ENCODE measurements at regions not wholly inside any gene's neighbourhood (a gene's known extent, or its start where the extent isn't known, plus 50 kb on each side); places are given as distances from the start of the nearest gene placed in this dataset.
"Not testable (repeated sequence)": the region's sequence is repeated elsewhere in the genome, so short reads cannot be mapped to it uniquely, and the experiment has no call there.

- not testable (repeated sequence) for DNase-seq
Observed at GRCh38 chr11:67873223-67873622, 130.7 kb downstream of the UNC93B1 start.

- DNase-seq, result not testable (repeated sequence)
Observed at GRCh38 chr11:67871168-67871567, 132.7 kb downstream of the UNC93B1 start.

- DNase-seq, result not testable (repeated sequence)
Observed at GRCh38 chr11:67862896-67863295, 141.0 kb downstream of the UNC93B1 start.

GRCh38 chr11:67859513-67860161, 144.3 kb downstream of the UNC93B1 start:
- peak; percentile 65 for DNase-seq

GRCh38 chr11:67850747-67851146, 153.2 kb downstream of the UNC93B1 start:
- not testable (repeated sequence) for DNase-seq

GRCh38 chr11:67849766-67850165, 154.1 kb downstream of the UNC93B1 start:
- DNase-seq, result not testable (repeated sequence)

GRCh38 chr11:67847896-67848875, 155.7 kb downstream of the UNC93B1 start:
- not testable (repeated sequence) for DNase-seq

DNA sequence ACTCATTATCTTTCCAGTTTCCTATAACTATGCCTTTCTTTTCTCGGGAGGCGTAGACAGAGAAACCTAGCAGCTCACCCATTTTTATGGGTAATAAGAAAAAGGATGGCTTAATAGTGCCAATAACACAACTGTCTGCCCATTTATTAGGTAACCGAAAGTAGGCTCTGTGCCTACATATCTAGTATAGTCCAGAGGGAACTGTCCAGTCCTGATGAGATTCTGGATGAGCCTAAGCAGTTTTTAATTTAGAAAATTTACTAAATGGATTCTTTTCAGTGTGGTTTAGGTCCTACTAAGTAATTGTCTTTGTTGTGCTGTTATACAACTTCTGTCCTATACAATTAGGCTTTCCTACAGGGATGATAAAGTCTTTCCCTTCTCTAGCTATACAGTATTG, 157.6 kb downstream of the UNC93B1 start:
- not testable (repeated sequence) for DNase-seq

DNA sequence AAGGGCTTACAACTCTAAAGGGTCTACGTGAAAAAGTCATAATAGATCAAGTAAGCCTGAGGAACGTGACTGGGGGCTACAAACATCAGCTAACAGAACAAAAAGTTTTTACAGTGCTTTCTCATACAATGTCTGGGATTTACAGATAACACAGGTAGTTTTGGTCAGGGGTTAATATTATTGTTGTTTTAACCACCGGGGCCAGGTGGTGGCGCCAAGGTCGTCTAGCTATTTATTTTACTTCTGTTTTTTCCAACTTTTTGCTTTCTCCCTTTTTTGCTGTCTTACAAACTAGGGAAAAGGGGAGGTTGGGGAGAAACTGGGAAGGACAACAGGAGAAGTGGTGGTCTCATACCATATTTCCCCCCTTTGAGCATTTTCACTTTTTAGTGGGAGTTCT, 158.6 kb downstream of the UNC93B1 start:
- DNase-seq, result not testable (repeated sequence)

- DNase-seq, result not testable (repeated sequence)
Observed at GRCh38 chr11:67840599-67840998, 163.3 kb downstream of the UNC93B1 start.

GRCh38 chr11:67830152-67830551, 155.7 kb upstream of the ALDH3B2 start:
- not testable (repeated sequence) for DNase-seq

DNA sequence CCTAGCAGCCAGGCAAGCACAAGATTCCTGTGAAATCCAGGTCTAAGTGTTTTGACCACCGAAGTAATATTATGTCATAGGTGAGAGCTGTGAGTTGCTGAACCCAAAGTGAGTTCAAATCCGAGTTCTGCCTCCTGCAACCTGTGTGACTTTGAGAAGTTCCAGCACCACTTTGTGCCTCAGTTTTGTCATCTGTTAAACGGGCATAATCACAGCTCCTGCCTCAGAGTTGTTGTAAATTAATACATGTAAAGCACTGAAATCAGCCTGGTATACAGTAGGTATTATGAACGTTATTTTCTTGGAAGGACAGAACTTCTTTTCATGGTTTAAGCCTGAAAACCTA, 152.5 kb upstream of the ALDH3B2 start:
- DNase-seq, result not testable (repeated sequence)

DNA sequence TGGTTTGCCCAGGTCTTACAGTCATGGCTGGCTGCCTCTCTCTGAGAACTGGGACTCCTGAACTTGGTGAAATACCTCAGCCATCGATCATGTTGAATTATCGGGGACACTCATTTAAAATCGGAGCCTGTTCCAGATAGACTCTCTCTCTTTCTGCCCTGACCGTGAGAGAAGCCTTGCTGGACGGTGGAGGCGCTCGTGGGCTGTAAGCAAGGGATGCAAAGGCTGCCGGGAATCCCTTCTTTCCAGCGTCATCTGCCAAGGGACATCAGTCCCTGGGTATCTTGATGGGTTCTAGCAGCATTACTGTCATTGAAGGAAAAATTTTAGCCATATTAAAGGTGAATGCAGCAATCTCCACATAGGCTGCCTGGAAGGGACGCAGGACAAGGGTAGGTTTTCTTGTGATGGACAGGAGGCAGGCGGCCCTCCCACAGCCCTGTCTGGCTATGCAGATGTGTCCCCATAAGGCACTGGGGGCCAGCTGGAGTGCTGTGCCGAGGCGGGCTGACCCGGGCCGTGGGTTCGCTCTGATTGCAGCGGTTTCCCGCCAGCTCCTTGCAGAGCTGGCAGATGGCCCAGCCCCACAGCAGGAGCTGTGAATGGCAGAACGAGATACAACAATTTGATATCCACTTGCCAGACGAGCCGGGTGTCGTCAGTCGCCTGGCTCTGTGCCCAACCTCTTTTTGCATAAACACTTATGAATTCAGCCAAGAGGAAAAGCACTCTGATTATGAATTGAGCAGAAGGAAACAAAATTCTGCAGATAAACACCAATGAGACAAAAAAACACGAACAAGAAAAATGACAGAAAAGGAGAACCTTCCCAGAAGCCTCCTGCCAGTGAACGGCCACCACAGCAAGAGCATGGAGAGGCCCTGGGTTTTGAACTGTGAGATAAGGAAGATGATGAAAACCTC, 151.9 kb upstream of the ALDH3B2 start:
- not testable (repeated sequence) for DNase-seq

- DNase-seq, result not testable (repeated sequence)
Observed at GRCh38 chr11:67824861-67825260, 150.4 kb upstream of the ALDH3B2 start.

- DNase-seq, result no peak
Observed at GRCh38 chr11:67820081-67820480, 145.7 kb upstream of the ALDH3B2 start.

GRCh38 chr11:67817558-67817957, 143.1 kb upstream of the ALDH3B2 start:
- not testable (repeated sequence) for DNase-seq

GRCh38 chr11:67809301-67809700, 134.9 kb upstream of the ALDH3B2 start:
- not testable (repeated sequence) for DNase-seq

DNA sequence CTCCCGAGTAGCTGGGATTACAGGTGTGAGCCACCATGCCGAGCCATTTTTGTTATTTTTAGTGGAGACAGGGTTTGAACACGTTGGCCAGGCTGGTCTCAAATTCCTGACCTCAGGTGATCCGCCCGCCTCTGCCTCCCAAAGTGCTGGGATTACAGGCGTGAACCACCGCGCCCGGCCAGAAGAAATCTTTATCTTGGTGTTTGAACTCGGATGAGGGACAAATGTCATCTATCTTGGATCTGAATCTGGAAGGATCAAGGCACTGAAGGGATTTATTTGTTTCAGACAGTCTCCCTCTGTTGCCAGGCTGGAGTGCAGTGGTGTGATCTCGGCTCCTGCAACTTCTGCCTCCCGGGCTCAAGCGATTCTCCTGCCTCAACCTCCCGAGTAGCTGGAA, 133.5 kb upstream of the ALDH3B2 start:
- not testable (repeated sequence) for DNase-seq

GRCh38 chr11:67806728-67807235, 132.4 kb upstream of the ALDH3B2 start:
- DNase-seq, result not testable (repeated sequence)

DNA sequence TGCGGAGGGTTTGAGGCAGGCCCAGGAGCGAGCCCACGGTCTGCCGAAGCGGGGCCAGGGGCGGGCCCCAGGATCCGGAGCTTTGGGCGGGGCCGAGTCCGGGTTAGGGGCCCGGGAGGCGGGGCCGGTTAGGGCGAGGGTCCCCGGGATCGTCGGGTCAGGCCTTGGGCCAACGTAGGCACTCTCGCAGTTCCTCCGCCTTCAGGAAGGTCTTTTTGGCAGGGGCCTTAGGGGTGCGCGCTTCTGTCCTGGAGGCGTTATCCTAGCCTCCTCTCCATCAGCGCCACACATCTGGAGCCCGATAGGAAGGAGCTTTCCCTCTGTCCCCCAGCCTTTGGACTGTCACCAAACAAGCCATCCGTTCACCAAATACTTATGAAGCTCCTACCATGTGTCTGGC, 131.8 kb upstream of the ALDH3B2 start:
- DNase-seq, result not testable (repeated sequence)

GRCh38 chr11:67805253-67806126, 131.1 kb upstream of the ALDH3B2 start:
- DNase-seq, result peak; percentile 98

All from activated CD4-positive, alpha-beta T cell treated with anti-CD3 and anti-CD28 coated beads, Interleukin-2, amount 50 U/mL, for 1 hour (primary cell).